Adrenal gland (tissue), 9 donors: ENCODE measurements at regions not wholly inside any gene's neighbourhood (a gene's known extent, or its start where the extent isn't known, plus 50 kb on each side); places are given as distances from the start of the nearest gene placed in this dataset.

Experiments
- DNase-seq, 7 donors: peaks; one replicate each; pipeline ENCODE4 v3.0.0-alpha.2; 2019 to 2020
- H3K27ac ChIP-seq, 5 donors: fragments of 200-600 bp; sonication (generic) in 4 of 5; 1 replicate in 3 of 5; 2 replicates in 2 of 5; pipeline versions ENCODE4 v1.5.1 to v1.8.0; 2016 to 2020; ENCODE audit warnings: mild to moderate bottlenecking in 1 of 5
- H3K27me3 ChIP-seq: fragments of 200-600 bp; 2 replicates; pipeline ENCODE4 v1.8.0; 2021
- H3K36me3 ChIP-seq, 2 donors: fragments of 200-600 bp; replicated peaks in 1 of 2; 1 replicate in 1 of 2; 2 replicates in 1 of 2; pipeline versions ENCODE4 v1.5.1 to v1.8.0; 2018 to 2022
- H3K4me1 ChIP-seq, 2 donors: fragments of 200-600 bp; replicated peaks in 1 of 2; 1 replicate in 1 of 2; 2 replicates in 1 of 2; pipeline versions ENCODE4 v1.5.1 to v1.8.0; 2018 to 2021
- H3K4me3 ChIP-seq, 4 donors: fragments of 200-600 bp; sonication (generic) in 3 of 4; one replicate each; pipeline ENCODE4 v1.5.1; 2016 to 2018
- H3K9me3 ChIP-seq, 3 donors: fragments of 200-600 bp; sonication (generic) in 1 of 3; replicated peaks in 1 of 3; 1 replicate in 2 of 3; 2 replicates in 1 of 3; pipeline versions ENCODE4 v1.5.1 to v1.8.0; 2016 to 2021
- POLR2A ChIP-seq, 2 donors: fragments of 450-650 bp; IDR thresholded peaks; one replicate each; pipeline ENCODE4 v1.6.1; 2017; ENCODE audit warnings: antibody characterized with exemption in 2 of 2, mild to moderate bottlenecking in 2 of 2, moderate library complexity in 1 of 2
- WGBS, 4 donors: extraction: QIAGEN DNeasy Blood & Tissue Kit in 2 of 4; methylation state at CpG; one replicate each; pipeline versions ENCODE4 v1.1.5 to v1.1.7; 2013 to 2017; 5-methylcytosine and 5-hydroxymethylcytosine counted together
- intact Hi-C, 2 donors: fragments of 100-400 bp; cut with DNase I; formaldehyde crosslinking; loops; one replicate each; pipeline versions ENCODE4 v1.14.1 to v1.15.0; 2022 to 2023
- TF ChIP-seq, protein P1 (sequence below), 6 experiments: fragments of 450-650 bp in 4 of 6; fragments of 200-600 bp in 2 of 6; sonication (generic) in 1 of 6; IDR thresholded peaks; 1 replicate in 5 of 6; 2 replicates in 1 of 6; pipeline versions ENCODE4 v1.5.1 to v1.8.0; 2016 to 2021; ENCODE audit warnings: antibody characterized with exemption in 6 of 6, mild to moderate bottlenecking in 2 of 6, moderate library complexity in 1 of 6
- donor health status: healthy with polysubstance abuse.
- donor health status: Bipolar disorder and iron deficiency.
- donor health status: DM: yes; HTN: yes; CAD: no.
- donor health status: DM: no; HTN: no; CAD: no.
- donor health status: DM: no; HTN: no; CAD: no.

GRCh38 chr16:73480381-73480780, 432.5 kb upstream of the ZFHX3 start:
- WGBS, 4 donors = 44 to 69% (median 64%) methylated on average over 2 of the region's 2 CpGs
- Histone ChIP-seq H3K4me1 (no peaks in the 10 kb centered on the region), H3K27me3 (no peaks in the 10 kb centered on the region), H3K9me3 (no peaks in the 10 kb centered on the region), H3K4me3 (no peak overlapping the region), H3K27ac (no peak overlapping the region), H3K36me3 (no peaks in the 10 kb centered on the region)
- TF ChIP-seq, protein P1, sequence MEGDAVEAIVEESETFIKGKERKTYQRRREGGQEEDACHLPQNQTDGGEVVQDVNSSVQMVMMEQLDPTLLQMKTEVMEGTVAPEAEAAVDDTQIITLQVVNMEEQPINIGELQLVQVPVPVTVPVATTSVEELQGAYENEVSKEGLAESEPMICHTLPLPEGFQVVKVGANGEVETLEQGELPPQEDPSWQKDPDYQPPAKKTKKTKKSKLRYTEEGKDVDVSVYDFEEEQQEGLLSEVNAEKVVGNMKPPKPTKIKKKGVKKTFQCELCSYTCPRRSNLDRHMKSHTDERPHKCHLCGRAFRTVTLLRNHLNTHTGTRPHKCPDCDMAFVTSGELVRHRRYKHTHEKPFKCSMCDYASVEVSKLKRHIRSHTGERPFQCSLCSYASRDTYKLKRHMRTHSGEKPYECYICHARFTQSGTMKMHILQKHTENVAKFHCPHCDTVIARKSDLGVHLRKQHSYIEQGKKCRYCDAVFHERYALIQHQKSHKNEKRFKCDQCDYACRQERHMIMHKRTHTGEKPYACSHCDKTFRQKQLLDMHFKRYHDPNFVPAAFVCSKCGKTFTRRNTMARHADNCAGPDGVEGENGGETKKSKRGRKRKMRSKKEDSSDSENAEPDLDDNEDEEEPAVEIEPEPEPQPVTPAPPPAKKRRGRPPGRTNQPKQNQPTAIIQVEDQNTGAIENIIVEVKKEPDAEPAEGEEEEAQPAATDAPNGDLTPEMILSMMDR (IDR thresholded peaks at IDR 0.05) = no peak
- TF ChIP-seq POLR2A (IDR thresholded peaks at IDR 0.05) = no peak
- intact Hi-C loops = no loop called here
- DNase-seq = no peak

- Histone ChIP-seq H3K27me3 (no peaks in the 10 kb centered on the region), H3K9me3 (no peaks in the 10 kb centered on the region), H3K4me1 (no peaks in the 10 kb centered on the region), H3K4me3 (no peak overlapping the region), H3K27ac (no peak overlapping the region), H3K36me3 (no peaks in the 10 kb centered on the region)
- 70 to 79% (median 75%) methylated on average over 3 of the region's 3 CpGs for WGBS, 4 donors
- intact Hi-C loops = no loop called here
- TF ChIP-seq, protein P1 (IDR thresholded peaks at IDR 0.05) = no peak
- TF ChIP-seq POLR2A (IDR thresholded peaks at IDR 0.05) = no peak
- DNase-seq = no peak
Measured at GRCh38 chr16:73473713-73474112, 425.8 kb upstream of the ZFHX3 start.

GRCh38 chr16:73464834-73465233, 416.9 kb upstream of the ZFHX3 start:
- 87 to 93% (median 89%) methylated on average over 10 to 11 of the region's 11 CpGs for WGBS, 4 donors
- Histone ChIP-seq H3K27ac (no peak overlapping the region), H3K4me3 (no peak overlapping the region), H3K4me1 (no peaks in the 10 kb centered on the region), H3K27me3 (no peaks in the 10 kb centered on the region), H3K9me3 (no peaks in the 10 kb centered on the region), H3K36me3 (no peaks in the 10 kb centered on the region)
- no peak for TF ChIP-seq POLR2A (IDR thresholded peaks at IDR 0.05)
- TF ChIP-seq, protein P1 (IDR thresholded peaks at IDR 0.05) = no peak
- intact Hi-C loops = no loop called here
- no peak for DNase-seq

DNA sequence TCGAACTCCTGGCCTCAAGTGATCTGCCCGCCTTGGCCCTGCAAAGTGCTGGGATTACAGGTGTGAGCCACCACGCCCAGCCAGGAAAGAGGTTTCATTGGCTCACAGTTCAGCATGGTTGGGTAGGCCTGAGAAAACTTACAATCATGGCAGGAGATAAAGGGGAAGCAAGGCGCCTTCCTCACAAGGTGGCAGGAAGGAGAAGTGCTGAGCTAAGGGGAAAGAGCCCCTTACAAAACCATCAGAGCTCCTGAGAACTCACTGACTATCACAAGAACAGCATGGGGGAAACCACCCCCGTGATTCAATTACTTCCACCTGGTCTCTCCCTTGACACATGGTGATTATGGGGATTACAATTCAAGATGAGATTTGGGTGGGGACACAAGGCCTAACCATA, 411.7 kb upstream of the ZFHX3 start:
- Histone ChIP-seq H3K27ac (no peak overlapping the region), H3K4me3 (no peak overlapping the region), H3K4me1 (no peaks in the 10 kb centered on the region), H3K27me3 (no peaks in the 10 kb centered on the region), H3K36me3 (no peaks in the 10 kb centered on the region), H3K9me3 (no peaks in the 10 kb centered on the region)
- intact Hi-C loops = no loop called here
- DNase-seq = no peak
- TF ChIP-seq, protein P1 (IDR thresholded peaks at IDR 0.05) = no peak
- no peak for TF ChIP-seq POLR2A (IDR thresholded peaks at IDR 0.05)
- WGBS, 4 donors = 84 to 93% (median 91%) methylated on average over 4 to 5 of the region's 5 CpGs
